Activated T-cell treated with anti-CD3 and anti-CD28 coated beads for 48 hours (primary cell): ENCODE measurements at regions not wholly inside any gene's neighbourhood (a gene's known extent, or its start where the extent isn't known, plus 50 kb on each side); places are given as distances from the start of the nearest gene placed in this dataset.
"Not testable (repeated sequence)": the region's sequence is repeated elsewhere in the genome, so short reads cannot be mapped to it uniquely, and the experiment has no call there.

Source experiments
- DNase-seq: peaks from one replicate; pipeline ENCODE4 v3.0.0-alpha.2; 2020; ENCODE audit warnings: low read depth

- no peak for DNase-seq
Measured at GRCh38 chr19:33866696-33867095, 70.0 kb downstream of the KCTD15 start.

GRCh38 chr19:33868076-33868735, 71.5 kb downstream of the KCTD15 start:
- DNase-seq = no peak

- DNase-seq = no peak
Measured at GRCh38 chr19:33868788-33869412, 72.2 kb downstream of the KCTD15 start.

GRCh38 chr19:33870298-33870932, 73.7 kb downstream of the KCTD15 start:
- not testable (repeated sequence) for DNase-seq

GRCh38 chr19:33871605-33872004, 74.9 kb downstream of the KCTD15 start:
- no peak for DNase-seq

GRCh38 chr19:33872445-33873320, 76.0 kb downstream of the KCTD15 start:
- DNase-seq = no peak

GRCh38 chr19:33875071-33875470, 78.4 kb downstream of the KCTD15 start:
- DNase-seq = no peak

GRCh38 chr19:33876192-33876591, 79.5 kb downstream of the KCTD15 start:
- DNase-seq = no peak

GRCh38 chr19:33878030-33878544, 81.4 kb downstream of the KCTD15 start:
- DNase-seq = no peak

GRCh38 chr19:33878910-33879810, 82.5 kb downstream of the KCTD15 start:
- no peak for DNase-seq

GRCh38 chr19:33879818-33880575, 83.3 kb downstream of the KCTD15 start:
- DNase-seq = no peak

- DNase-seq = no peak
Measured at GRCh38 chr19:33883859-33884519, 87.3 kb downstream of the KCTD15 start.

- DNase-seq = no peak
Measured at GRCh38 chr19:33885236-33885635, 88.6 kb downstream of the KCTD15 start.

GRCh38 chr19:33887891-33888290, 91.2 kb downstream of the KCTD15 start:
- DNase-seq = no peak

GRCh38 chr19:33888665-33889064, 92.0 kb downstream of the KCTD15 start:
- DNase-seq = no peak

- no peak for DNase-seq
Measured at GRCh38 chr19:33890569-33890968, 93.9 kb downstream of the KCTD15 start.

GRCh38 chr19:33891773-33892172, 95.1 kb downstream of the KCTD15 start:
- no peak for DNase-seq

- no peak for DNase-seq
Measured at GRCh38 chr19:33894787-33895186, 98.1 kb downstream of the KCTD15 start.

- no peak for DNase-seq
Measured at GRCh38 chr19:33895366-33895765, 98.7 kb downstream of the KCTD15 start.
